Panc1 (cell line): ENCODE measurements at regions not wholly inside any gene's neighbourhood (a gene's known extent, or its start where the extent isn't known, plus 50 kb on each side); places are given as distances from the start of the nearest gene placed in this dataset.

Source experiments
- ATAC-seq: fragments of 200-7000 bp; cut with Tn5 transposase; 2 replicates; pipeline ENCODE4 v1.9.1; 2020; ENCODE audit warnings: mild to moderate bottlenecking, moderate library complexity
- BruUV-seq: library from RNA; stranded (reverse); fragments of 400-500 nt; replicated peaks from 2 replicates; lab custom pipeline; 2021; lab: Mats Ljungman, UMichigan
- CTCF ChIA-PET: fragments of 300-600 bp; sonication (Branson Sonifier 250); formaldehyde crosslinking; loops from one replicate; lab custom pipeline; 2022; ENCODE audit warnings: antibody characterized with exemption; lab: Charles Lee
- POLR2A ChIA-PET: fragments of 300-600 bp; sonication (Branson Sonifier 250); formaldehyde crosslinking; loops from one replicate; lab custom pipeline; 2022; ENCODE audit warnings: antibody characterized with exemption; lab: Charles Lee
- DNase-seq: peaks from one replicate; pipeline ENCODE4 v3.0.0-alpha.2; 2010; ENCODE audit warnings: low read depth, low spot score
- H3K27ac ChIP-seq: 2 replicates; pipeline ENCODE4 v1.5.1; 2011; ENCODE audit warnings: mild to moderate bottlenecking, low read length, inconsistent platforms
- H3K27me3 ChIP-seq: fragments of 200-500 bp; sonication (Bioruptor generic); 2 replicates; pipeline ENCODE4 v1.6.0; 2014; ENCODE audit warnings: low read length, inconsistent platforms; ENCODE audit not compliant: control insufficient read depth, insufficient read depth
- H3K36me3 ChIP-seq: fragments of 200-500 bp; sonication (Bioruptor generic); 2 replicates; pipeline ENCODE4 v1.5.1; 2014; ENCODE audit warnings: inconsistent platforms, mild to moderate bottlenecking, low read length, moderate library complexity; ENCODE audit not compliant: control insufficient read depth, insufficient read depth
- H3K4me1 ChIP-seq: 2 replicates; pipeline ENCODE4 v1.5.1; 2011; ENCODE audit warnings: inconsistent platforms, mild to moderate bottlenecking, low read length, moderate library complexity; ENCODE audit not compliant: control insufficient read depth, insufficient read depth
- H3K4me3 ChIP-seq, 2 experiments: 2 replicates each; pipeline ENCODE4 v1.5.1; 2011 to 2012; ENCODE audit warnings: low read depth in 2 of 2, low read length in 2 of 2, mild to moderate bottlenecking in 2 of 2, inconsistent platforms in 1 of 2, moderate library complexity in 1 of 2
- H3K9me3 ChIP-seq: fragments of 200-500 bp; sonication (Bioruptor generic); 2 replicates; pipeline ENCODE4 v1.5.1; 2014; ENCODE audit warnings: low read depth, mild to moderate bottlenecking, inconsistent platforms, low read length, moderate library complexity; ENCODE audit not compliant: control insufficient read depth, insufficient read depth
- CTCF ChIP-seq: fragments of 450-650 bp; IDR thresholded peaks from 2 replicates; pipeline ENCODE4 v1.5.1; 2017; ENCODE audit warnings: mild to moderate bottlenecking
- POLR2AphosphoS5 ChIP-seq: IDR thresholded peaks from 2 replicates; pipeline ENCODE4 v1.6.1; 2012; ENCODE audit warnings: mild to moderate bottlenecking, low read depth, low read length, moderate library complexity
- REST ChIP-seq, 2 experiments: IDR thresholded peaks; 2 replicates each; pipeline ENCODE4 v1.6.1; 2011 to 2012; ENCODE audit warnings: low read depth in 2 of 2, control low read depth in 1 of 2, low read length in 1 of 2, mild to moderate bottlenecking in 1 of 2, moderate library complexity in 1 of 2; ENCODE audit not compliant: insufficient read depth in 1 of 2
- SIN3A ChIP-seq: IDR thresholded peaks from 2 replicates; pipeline ENCODE4 v1.6.1; 2012; ENCODE audit warnings: low read depth, mild to moderate bottlenecking, low read length, moderate library complexity, borderline replicate concordance; ENCODE audit not compliant: insufficient read depth
- TCF7L2 ChIP-seq: IDR thresholded peaks from 2 replicates; pipeline ENCODE4 v1.6.1; 2011; ENCODE audit warnings: mild to moderate bottlenecking, low read depth, low read length, inconsistent platforms
- in situ Hi-C: cut with HindIII; loops from 2 replicates; pipeline ENCODE4 v1.10.0; 2016; ENCODE audit warnings: low sequenced_read_pairs, low pct_unique_long_range_greater_than_20kb
- intact Hi-C: fragments of 100-400 bp; cut with micrococcal nuclease; formaldehyde crosslinking; loops from one replicate; pipeline ENCODE4 v1.10.0; 2022; ENCODE audit not compliant: unreplicated experiment

- Histone ChIP-seq H3K4me1 (no peaks in the 10 kb centered on the region), H3K27me3 (no peaks in the 10 kb centered on the region), H3K27ac (no peak overlapping the region), H3K36me3 (no peaks in the 10 kb centered on the region), H3K9me3 (peaks cover 5% of the 10 kb centered on the region; the same call in 1 of the 2 replicates), H3K4me3 (no peak overlapping the region)
- BruUV-seq, result no TSS peak
- ATAC-seq (no peak), DNase-seq (no peak)
- in situ Hi-C loops, result no loop called here
- no peak for TF ChIP-seq SIN3A
- ChIA-PET CTCF (no interaction called here), POLR2A (no interaction called here)
- intact Hi-C loops, result no loop called here
Measured at GRCh38 chr12:30423330-30423729, 272.3 kb downstream of the IPO8 start.

GRCh38 chr12:30422844-30423243 lies 272.8 kb downstream of the IPO8 start:
- TF ChIP-seq CTCF, result no peak
- TF ChIP-seq POLR2AphosphoS5, result no peak
- TF ChIP-seq SIN3A, result no peak
- TF ChIP-seq REST (IDR thresholded peaks at IDR 0.05; ENCODE audit: insufficient read depth in 1 of 2, low read depth in 2 of 2, low read length in 1 of 2), result no peak
- TF ChIP-seq TCF7L2, result no peak
- DNase-seq, result no peak
- Histone ChIP-seq H3K27me3 (no peaks in the 10 kb centered on the region), H3K4me1 (no peaks in the 10 kb centered on the region), H3K27ac (no peak overlapping the region), H3K9me3 (peaks cover 5% of the 10 kb centered on the region; the same call in 1 of the 2 replicates), H3K4me3 (no peak overlapping the region), H3K36me3 (no peaks in the 10 kb centered on the region)
- intact Hi-C loops, result no loop called here
- in situ Hi-C loops, result no loop called here
- ATAC-seq, result no peak
- CTCF ChIA-PET, result no interaction called here
- POLR2A ChIA-PET, result no interaction called here
- no TSS peak for BruUV-seq

GRCh38 chr12:30420561-30420960 lies 275.1 kb downstream of the IPO8 start:
- no peaks in the 10 kb centered on the region for H3K4me1 ChIP-seq
- peaks cover 3% of the 10 kb centered on the region; the same call in 1 of the 2 replicates for H3K9me3 ChIP-seq
- no peak for ATAC-seq
- no peaks in the 10 kb centered on the region for H3K27me3 ChIP-seq
- TF ChIP-seq CTCF (no peak), POLR2AphosphoS5 (no peak), REST (IDR thresholded peaks at IDR 0.05; ENCODE audit: insufficient read depth in 1 of 2, low read depth in 2 of 2, low read length in 1 of 2) (no peak), TCF7L2 (no peak), SIN3A (no peak)
- ChIA-PET POLR2A (no interaction called here), CTCF (no interaction called here)
- H3K4me3 ChIP-seq, result no peak overlapping the region
- H3K27ac ChIP-seq, result no peak overlapping the region
- BruUV-seq, result no TSS peak
- no peak for DNase-seq
- intact Hi-C loops (no loop called here), in situ Hi-C loops (no loop called here)
- no peaks in the 10 kb centered on the region for H3K36me3 ChIP-seq
